HepG2 (cell line): ENCODE measurements at regions not wholly inside any gene's neighbourhood (a gene's known extent, or its start where the extent isn't known, plus 50 kb on each side); places are given as distances from the start of the nearest gene placed in this dataset.

Experiments
- ATAC-seq: fragments of 200-7000 bp; cut with Tn5 transposase; 3 replicates; pipeline ENCODE4 v1.9.1; 2020; ENCODE audit warnings: mild to moderate bottlenecking, moderate library complexity
- BruUV-seq: library from RNA; stranded (reverse); fragments of 400-500 nt; replicated peaks from 2 replicates; lab custom pipeline; 2021; lab: Mats Ljungman, UMichigan
- CTCF ChIA-PET: fragments of 300-600 bp; formaldehyde crosslinking; extraction: SDS; loops from one replicate; lab custom pipeline; 2021; ENCODE audit warnings: low total read pairs, inconsistent platforms, low intra/inter-chr PET ratio; lab: Yijun Ruan, JAX
- POLR2A ChIA-PET: fragments of 350-600 bp; sonication (Branson Sonifier 250); formaldehyde crosslinking; loops from one replicate; lab custom pipeline; 2020; ENCODE audit warnings: antibody characterized with exemption, inconsistent platforms; lab: Yijun Ruan, JAX
- DNase-seq: peaks from one replicate; pipeline ENCODE4 v3.0.0-alpha.2; 2015; ENCODE audit warnings: low spot score
- FAIRE-seq: peaks from 3 replicates; lab custom pipeline; 2011; peaks lifted over from hg19 to GRCh38; lab: Jason Lieb, UNC
- H2AFZ ChIP-seq: one replicate; pipeline ENCODE4 v1.6.1; 2011; ENCODE audit warnings: low read length, inconsistent platforms
- H3K27ac ChIP-seq: fragments of 300-600 bp; 3 replicates; pipeline ENCODE4 v1.8.0; 2011; ENCODE audit warnings: mixed run types, mild to moderate bottlenecking, mixed read lengths, low read length, inconsistent platforms; ENCODE audit not compliant: insufficient read depth; ENCODE audit errors: extremely low read length
- H3K27me3 ChIP-seq, 2 experiments: fragments of 200-600 bp in 1 of 2; 2 replicates in 1 of 2; 3 replicates in 1 of 2; pipeline versions ENCODE4 v1.6.0 to v1.8.0; 2011; ENCODE audit warnings: low read length in 2 of 2, mild to moderate bottlenecking in 2 of 2, moderate library complexity in 2 of 2, inconsistent platforms in 1 of 2; ENCODE audit not compliant: insufficient read depth in 2 of 2, control insufficient read depth in 1 of 2
- H3K36me3 ChIP-seq, 2 experiments: fragments of 200-600 bp in 1 of 2; replicated peaks in 1 of 2; 2 replicates in 1 of 2; 3 replicates in 1 of 2; pipeline versions ENCODE4 v1.5.1 to v1.8.0; 2011; ENCODE audit warnings: low read length in 2 of 2, inconsistent platforms in 1 of 2; ENCODE audit not compliant: insufficient read depth in 2 of 2, control insufficient read depth in 1 of 2
- H3K4me1 ChIP-seq: 2 replicates; pipeline ENCODE4 v1.5.1; 2012; ENCODE audit warnings: low read length, inconsistent platforms; ENCODE audit not compliant: insufficient read depth
- H3K4me2 ChIP-seq: 2 replicates; pipeline ENCODE4 v1.6.0; 2011; ENCODE audit warnings: low read depth, low read length, inconsistent platforms
- H3K4me3 ChIP-seq, 3 experiments: fragments of 200-600 bp in 1 of 3; sonication (generic), shearing (Covaris generic) in 1 of 3; replicated peaks in 1 of 3; 2 replicates each; pipeline ENCODE4 v1.5.1; 2011 to 2016; ENCODE audit warnings: low read length in 3 of 3, inconsistent platforms in 2 of 3, low read depth in 2 of 3, mild to moderate bottlenecking in 2 of 3, control low read depth in 1 of 3, mixed read lengths in 1 of 3; ENCODE audit not compliant: insufficient read depth in 1 of 3
- H3K79me2 ChIP-seq: one replicate; pipeline ENCODE4 v1.6.1; 2011; ENCODE audit warnings: low read length, inconsistent platforms; ENCODE audit not compliant: insufficient read depth
- H3K9ac ChIP-seq: 2 replicates; pipeline ENCODE4 v1.6.0; 2011; ENCODE audit warnings: mild to moderate bottlenecking, low read depth, low read length, inconsistent platforms; ENCODE audit not compliant: insufficient read depth
- H3K9me3 ChIP-seq: 2 replicates; pipeline ENCODE4 v1.5.1; 2012; ENCODE audit warnings: mild to moderate bottlenecking, low read length
- H4K20me1 ChIP-seq: 2 replicates; pipeline ENCODE4 v1.6.0; 2011; ENCODE audit warnings: inconsistent platforms, mild to moderate bottlenecking, low read length, moderate library complexity; ENCODE audit not compliant: insufficient read depth
- ATF7-NPFF ChIP-seq: sonication (generic); formaldehyde crosslinking; IDR thresholded peaks from 2 replicates; pipeline ENCODE4 v1.8.1; 2023; ENCODE audit warnings: mild to moderate bottlenecking, low read depth, missing genetic modification reagents, moderate library complexity
- DPF2 ChIP-seq: sonication (generic); formaldehyde crosslinking; IDR thresholded peaks from 2 replicates; pipeline ENCODE4 v1.4.0; 2020; ENCODE audit warnings: mild to moderate bottlenecking, low read depth, missing genetic modification reagents, borderline replicate concordance
- ETV5 ChIP-seq: IDR thresholded peaks from 2 replicates; pipeline ENCODE4 v1.6.1; 2018; ENCODE audit warnings: missing biosample characterization, missing genetic modification reagents, inconsistent platforms, borderline replicate concordance
- GFI1 ChIP-seq: sonication (generic); formaldehyde crosslinking; IDR thresholded peaks from 2 replicates; pipeline ENCODE4 v1.5.0; 2020; ENCODE audit warnings: missing genetic modification reagents, mild to moderate bottlenecking, borderline replicate concordance
- MAFF ChIP-seq: IDR thresholded peaks from 2 replicates; pipeline ENCODE4 v1.6.1; 2011; ENCODE audit warnings: low read depth, low read length, improper control_type of control experiment
- MAFK ChIP-seq, 2 experiments: IDR thresholded peaks in 1 of 2; conservative IDR thresholded peaks in 1 of 2; 2 replicates each; pipeline ENCODE4 v1.6.1; 2011; ENCODE audit warnings: improper control_type of control experiment in 2 of 2, low read length in 2 of 2
- NFE2 ChIP-seq: sonication (generic); formaldehyde crosslinking; IDR thresholded peaks from 2 replicates; pipeline ENCODE4 v1.4.0; 2020; ENCODE audit warnings: missing genetic modification reagents
- SCMH1 ChIP-seq: sonication (generic); formaldehyde crosslinking; IDR thresholded peaks from 2 replicates; pipeline ENCODE4 v1.9.0; 2021; ENCODE audit warnings: missing genetic modification reagents, mild to moderate bottlenecking, borderline replicate concordance
- TBP ChIP-seq: sonication (generic); formaldehyde crosslinking; IDR thresholded peaks from 2 replicates; pipeline ENCODE4 v1.5.0; 2020; ENCODE audit warnings: missing genetic modification reagents
- ZBTB1 ChIP-seq: sonication (generic); formaldehyde crosslinking; IDR thresholded peaks from 2 replicates; pipeline ENCODE4 v1.4.0; 2020; ENCODE audit warnings: missing genetic modification reagents, borderline replicate concordance
- ZBTB8A ChIP-seq: sonication (generic); formaldehyde crosslinking; IDR thresholded peaks from 2 replicates; pipeline ENCODE4 v1.4.0; 2020; ENCODE audit warnings: mild to moderate bottlenecking, low read depth, missing genetic modification reagents, borderline replicate concordance
- ZFP36L1 ChIP-seq: sonication (generic); formaldehyde crosslinking; IDR thresholded peaks from 2 replicates; pipeline ENCODE4 v1.8.0; 2022; ENCODE audit warnings: mild to moderate bottlenecking, missing genetic modification reagents, moderate library complexity
- ZNF33A ChIP-seq: sonication (generic); formaldehyde crosslinking; IDR thresholded peaks from 2 replicates; pipeline ENCODE4 v1.5.1; 2020; ENCODE audit warnings: missing genetic modification reagents, mild to moderate bottlenecking, moderate library complexity, borderline replicate concordance
- ZNF350 ChIP-seq: sonication (generic); formaldehyde crosslinking; IDR thresholded peaks from 2 replicates; pipeline ENCODE4 v1.4.0; 2020; ENCODE audit warnings: mild to moderate bottlenecking, low read depth, missing genetic modification reagents, borderline replicate concordance
- ZNF441 ChIP-seq: sonication (generic); formaldehyde crosslinking; IDR thresholded peaks from 2 replicates; pipeline ENCODE4 v1.7.0; 2021; ENCODE audit warnings: missing genetic modification reagents, borderline replicate concordance
- ZNF501 ChIP-seq: sonication (generic); formaldehyde crosslinking; IDR thresholded peaks from 2 replicates; pipeline ENCODE4 v1.5.1; 2020; ENCODE audit warnings: mild to moderate bottlenecking, moderate library complexity, missing genetic modification reagents
- ZSCAN30 ChIP-seq: sonication (generic); formaldehyde crosslinking; IDR thresholded peaks from 2 replicates; pipeline ENCODE4 v1.5.0; 2020; ENCODE audit warnings: mild to moderate bottlenecking, missing genetic modification reagents
- WGBS: methylation state at CpG from one replicate; pipeline ENCODE4 v1.1.6; 2017; ENCODE audit warnings: low lambda C conversion rate; 5-methylcytosine and 5-hydroxymethylcytosine counted together
- in situ Hi-C: cut with HindIII; loops from 2 replicates; pipeline ENCODE4 v1.10.0; 2017; ENCODE audit warnings: low pct_unique_long_range_greater_than_20kb; ENCODE audit not compliant: extremely low pct_ligation_motif_present
- intact Hi-C: fragments of 100-400 bp; cut with micrococcal nuclease; formaldehyde crosslinking; loops from one replicate; pipeline ENCODE4 v1.10.0; 2022; ENCODE audit not compliant: unreplicated experiment
- TF ChIP-seq, protein P1 (sequence below): sonication (generic); formaldehyde crosslinking; IDR thresholded peaks from 2 replicates; pipeline ENCODE4 v1.5.0; 2020; ENCODE audit warnings: mild to moderate bottlenecking, missing genetic modification reagents

- Histone ChIP-seq H4K20me1 (no peaks in the 10 kb centered on the region), H3K4me1 (no peaks in the 10 kb centered on the region), H3K79me2 (no peaks in the 10 kb centered on the region), H3K9ac (no peak overlapping the region), H3K27me3 (no peaks in the 10 kb centered on the region), H3K27ac (no peak overlapping the region), H3K4me2 (no peak overlapping the region), H2AFZ (no peak overlapping the region), H3K36me3 (no peaks in the 10 kb centered on the region), H3K9me3 (peaks cover 70% of the 10 kb centered on the region), H3K4me3 (no peak overlapping the region)
- ChIA-PET CTCF (no interaction called here), POLR2A (no interaction called here)
- 2% methylated on average over 2 of the region's 2 CpGs for WGBS
- ATAC-seq, result no peak
- intact Hi-C loops (no loop called here), in situ Hi-C loops (no loop called here)
- TF ChIP-seq MAFF, result peak; percentile 34; the same call in 1 of the 2 replicates
- 0 out of 2 replicates have a peak, but pooled peaks have one; percentile 51 for TF ChIP-seq NFE2 (CRISPR knock-in tag)
- TF ChIP-seq GFI1 (CRISPR knock-in tag), result no peak
- peak; percentile 2 to 36; a peak in 1 of 4 replicates for TF ChIP-seq MAFK (conservative IDR thresholded peaks at IDR 0.05 in 1 of 2, IDR thresholded peaks at IDR 0.05 in 1 of 2; ENCODE audit: low read length in 2 of 2)
- DNase-seq, result peak; percentile 7
- BruUV-seq, result no TSS peak
- no peak for FAIRE-seq
Observed at GRCh38 chr1:73781251-73781650, 416.7 kb downstream of the LRRIQ3 start.

DNA sequence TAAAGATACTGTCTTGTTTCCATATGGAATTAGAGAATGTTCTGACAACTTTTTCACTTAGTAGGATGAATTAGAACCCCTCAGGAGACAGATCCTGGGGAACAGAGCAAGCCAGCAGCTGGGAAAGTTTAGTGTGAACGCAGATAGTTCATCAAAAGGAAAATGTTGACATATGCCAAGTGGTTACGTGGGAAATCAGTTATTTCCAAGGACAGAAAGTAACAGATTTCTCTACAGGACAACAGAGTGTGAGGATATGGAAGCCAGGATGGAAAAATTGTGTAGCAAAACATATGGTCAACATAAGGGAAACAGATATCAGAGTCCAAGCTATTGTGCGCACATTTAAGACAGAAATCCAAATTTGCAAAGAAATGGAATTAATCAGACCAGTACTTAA lies 419.5 kb downstream of the LRRIQ3 start:
- no TSS peak for BruUV-seq
- H3K9me3 ChIP-seq, result peaks cover 52% of the 10 kb centered on the region
- no peak overlapping the region for H3K4me2 ChIP-seq
- H3K4me1 ChIP-seq, result no peaks in the 10 kb centered on the region
- ChIA-PET CTCF (no interaction called here), POLR2A (no interaction called here)
- H3K79me2 ChIP-seq, result no peaks in the 10 kb centered on the region
- 23% methylated on average over 3 of the region's 3 CpGs for WGBS
- FAIRE-seq, result no peak
- ATAC-seq, result no peak
- no peak overlapping the region for H3K27ac ChIP-seq
- H3K27me3 ChIP-seq, result no peaks in the 10 kb centered on the region
- no peak for DNase-seq
- H2AFZ ChIP-seq, result no peak overlapping the region
- H3K4me3 ChIP-seq, result no peak overlapping the region
- intact Hi-C loops (no loop called here), in situ Hi-C loops (no loop called here)
- H3K9ac ChIP-seq, result no peak overlapping the region
- no peaks in the 10 kb centered on the region for H4K20me1 ChIP-seq
- no peaks in the 10 kb centered on the region for H3K36me3 ChIP-seq
- TF ChIP-seq ZNF441 (CRISPR knock-in tag), result no peak
- no peak for TF ChIP-seq DPF2 (CRISPR knock-in tag)
- TF ChIP-seq ZBTB8A, result no peak
- no peak for TF ChIP-seq ZBTB1 (CRISPR knock-in tag)
- no peak for TF ChIP-seq TBP
- no peak for TF ChIP-seq ATF7-NPFF (CRISPR knock-in tag)
- TF ChIP-seq ZNF33A, result no peak
- no peak for TF ChIP-seq ZFP36L1 (CRISPR knock-in tag)
- TF ChIP-seq ZNF350, result no peak
- no peak for TF ChIP-seq ETV5 (CRISPR knock-in tag)
- TF ChIP-seq ZNF501 (CRISPR knock-in tag), result no peak
- TF ChIP-seq SCMH1 (CRISPR knock-in tag), result no peak
- TF ChIP-seq, protein P1, sequence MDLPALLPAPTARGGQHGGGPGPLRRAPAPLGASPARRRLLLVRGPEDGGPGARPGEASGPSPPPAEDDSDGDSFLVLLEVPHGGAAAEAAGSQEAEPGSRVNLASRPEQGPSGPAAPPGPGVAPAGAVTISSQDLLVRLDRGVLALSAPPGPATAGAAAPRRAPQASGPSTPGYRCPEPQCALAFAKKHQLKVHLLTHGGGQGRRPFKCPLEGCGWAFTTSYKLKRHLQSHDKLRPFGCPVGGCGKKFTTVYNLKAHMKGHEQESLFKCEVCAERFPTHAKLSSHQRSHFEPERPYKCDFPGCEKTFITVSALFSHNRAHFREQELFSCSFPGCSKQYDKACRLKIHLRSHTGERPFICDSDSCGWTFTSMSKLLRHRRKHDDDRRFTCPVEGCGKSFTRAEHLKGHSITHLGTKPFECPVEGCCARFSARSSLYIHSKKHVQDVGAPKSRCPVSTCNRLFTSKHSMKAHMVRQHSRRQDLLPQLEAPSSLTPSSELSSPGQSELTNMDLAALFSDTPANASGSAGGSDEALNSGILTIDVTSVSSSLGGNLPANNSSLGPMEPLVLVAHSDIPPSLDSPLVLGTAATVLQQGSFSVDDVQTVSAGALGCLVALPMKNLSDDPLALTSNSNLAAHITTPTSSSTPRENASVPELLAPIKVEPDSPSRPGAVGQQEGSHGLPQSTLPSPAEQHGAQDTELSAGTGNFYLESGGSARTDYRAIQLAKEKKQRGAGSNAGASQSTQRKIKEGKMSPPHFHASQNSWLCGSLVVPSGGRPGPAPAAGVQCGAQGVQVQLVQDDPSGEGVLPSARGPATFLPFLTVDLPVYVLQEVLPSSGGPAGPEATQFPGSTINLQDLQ (CRISPR knock-in tag), result no peak
- no peak for TF ChIP-seq ZSCAN30
